ENCODE measurements at regions not wholly inside any gene's neighbourhood (a gene's known extent, or its start where the extent isn't known, plus 50 kb on each side); places are given as distances from the start of the nearest gene placed in this dataset.

DNA sequence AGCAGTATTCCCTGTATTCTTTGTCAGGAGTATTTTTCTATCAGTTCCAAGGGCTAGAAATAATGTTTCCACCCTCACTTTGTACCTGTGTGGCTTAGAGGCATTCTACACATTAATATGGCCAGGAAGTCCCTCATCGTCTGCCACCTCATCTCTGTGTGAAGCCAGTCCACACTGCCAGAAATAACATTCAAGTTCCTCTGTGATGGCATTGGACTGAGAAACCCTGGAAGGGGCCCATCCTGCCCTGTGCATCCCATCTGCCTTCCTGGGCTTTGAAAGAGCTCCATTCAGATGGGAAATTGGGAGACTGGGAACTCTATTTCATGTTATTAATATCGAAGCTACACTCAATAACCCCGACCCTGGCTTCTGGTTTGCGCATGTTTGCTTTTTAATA lies 497.2 kb upstream of the CDH5 start:
- FAIRE-seq (no peak), DNase-seq (ENCODE audit: low spot score) (no peak)

DNA sequence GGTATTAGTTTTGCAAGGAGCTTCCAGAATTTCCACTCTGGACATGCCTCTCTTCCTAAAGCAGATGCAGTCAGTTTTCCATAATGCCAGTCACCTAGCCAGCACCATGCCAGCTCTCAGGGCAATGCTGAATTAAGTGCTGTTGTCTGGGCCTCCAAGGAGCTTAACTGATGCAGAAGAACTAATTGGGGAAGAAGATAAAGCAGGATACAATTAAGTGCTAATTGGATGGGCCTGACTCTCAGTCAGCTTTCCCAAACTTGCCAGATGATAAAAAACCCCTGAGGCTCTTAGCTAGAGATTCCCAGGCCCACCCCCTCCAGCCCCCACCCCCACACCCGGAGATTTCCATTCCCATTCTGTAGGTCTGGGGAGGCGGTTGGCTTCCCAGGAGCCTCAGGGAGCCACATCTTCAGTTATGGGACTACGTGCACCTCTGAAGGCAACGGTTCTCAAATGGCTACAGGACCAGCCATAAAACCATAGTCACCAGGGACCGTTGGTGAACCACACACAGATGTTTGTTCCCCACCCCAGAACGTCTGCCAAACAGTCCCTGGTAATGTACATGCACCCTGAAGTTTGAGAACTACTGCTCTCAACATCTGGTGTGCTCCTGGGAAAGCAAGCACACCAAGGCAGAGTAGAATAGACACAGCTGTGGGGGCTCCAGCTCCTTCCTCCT lies 499.1 kb upstream of the CDH5 start:
- no peak for DNase-seq (ENCODE audit: low spot score)
- no peak for FAIRE-seq

DNA sequence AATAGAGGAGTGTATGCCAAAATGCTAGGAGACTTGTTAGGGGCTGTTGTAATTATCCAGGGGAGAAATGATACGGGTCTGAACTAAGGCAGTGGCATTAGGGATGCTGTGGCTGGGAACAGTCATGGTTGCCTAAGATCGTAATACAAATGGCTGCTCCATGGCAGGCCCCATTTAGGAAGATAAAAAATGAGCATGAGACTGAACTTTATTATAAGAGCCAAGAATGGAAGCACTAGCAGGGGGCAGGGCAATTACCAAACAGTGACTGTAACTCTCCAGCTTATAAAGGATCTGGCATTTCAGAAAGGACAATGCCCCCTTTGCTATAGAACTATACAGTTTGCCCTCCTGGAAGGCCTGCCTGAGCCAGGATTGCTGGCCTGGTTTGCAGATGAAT lies 503.3 kb upstream of the CDH5 start:
- no peak for FAIRE-seq
- no peak for DNase-seq (ENCODE audit: low spot score)

DNA sequence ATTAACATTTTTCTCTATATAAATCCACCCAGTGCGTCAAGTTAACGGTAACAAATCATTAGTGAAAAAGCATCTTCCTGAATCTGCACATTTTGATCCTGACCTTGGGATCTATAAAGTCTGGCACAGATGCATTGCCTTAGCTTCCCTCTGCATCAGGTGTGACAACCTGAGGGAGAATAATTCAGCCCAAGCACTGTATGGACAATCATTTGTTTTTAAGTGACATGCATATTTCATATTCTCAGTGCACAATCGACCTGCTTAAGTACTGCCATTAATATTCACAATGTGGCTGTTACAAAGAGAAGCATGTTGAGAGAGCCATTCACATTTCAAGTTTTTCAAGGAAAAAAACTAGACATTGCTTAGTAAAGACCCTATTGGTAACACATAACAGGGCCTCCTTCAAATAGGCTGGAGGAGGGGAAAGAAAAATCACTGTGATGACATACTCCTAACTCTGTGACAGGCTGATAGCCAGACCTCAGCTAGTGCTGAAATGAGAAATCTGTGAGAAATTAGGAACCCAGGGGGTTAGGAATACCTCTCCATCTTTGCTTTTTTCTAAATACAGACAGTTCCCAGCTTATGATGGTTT lies 505.3 kb upstream of the CDH5 start:
- FAIRE-seq, result no peak
- no peak for DNase-seq (ENCODE audit: low spot score)

DNA sequence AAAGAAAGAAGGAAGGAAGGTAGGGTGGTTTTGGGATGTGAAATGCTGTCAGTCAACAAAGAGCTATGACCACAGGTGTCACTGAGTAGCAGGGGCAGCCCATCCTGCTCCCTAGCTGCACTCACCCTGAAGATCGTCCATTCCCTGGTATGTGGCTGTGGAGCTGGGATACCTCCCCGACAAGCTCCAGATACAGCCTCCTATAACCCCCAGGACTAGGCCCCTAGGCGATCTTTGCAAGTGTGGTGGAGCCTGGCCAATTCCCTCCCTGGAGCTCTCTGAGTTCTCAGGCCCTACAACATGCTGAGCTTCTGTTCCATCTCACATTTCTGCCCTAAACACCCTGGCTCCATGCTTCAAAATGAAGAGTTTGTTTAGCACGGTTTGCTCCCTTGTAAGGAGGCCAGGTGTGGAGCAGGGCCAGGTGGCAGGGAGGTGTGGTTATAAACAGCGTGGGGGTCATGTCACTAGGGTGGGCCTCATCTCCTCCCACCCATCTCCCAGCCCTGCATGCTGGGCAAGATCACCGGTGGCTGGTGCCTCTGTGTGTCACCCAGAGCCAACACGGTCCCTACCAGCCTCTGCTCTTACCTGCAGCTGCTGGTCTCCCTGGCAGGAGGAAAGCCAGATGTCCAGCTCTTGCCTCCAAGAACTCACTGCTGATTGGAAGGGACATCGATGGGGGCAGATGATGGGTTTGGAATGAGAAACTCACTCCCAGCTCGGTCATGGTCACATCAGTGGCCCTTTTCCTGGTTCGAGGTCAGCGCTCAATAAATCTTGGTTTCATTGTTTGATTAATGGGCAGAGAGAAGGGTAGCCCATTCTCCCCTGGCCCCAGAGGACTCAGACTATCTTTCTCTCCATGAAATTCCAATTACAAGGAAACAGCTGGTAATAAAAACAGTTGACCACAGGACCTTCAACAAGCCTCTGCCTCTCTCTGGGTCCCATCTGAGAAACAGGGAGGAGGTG lies 511.0 kb upstream of the CDH5 start:
- DNase-seq (ENCODE audit: low spot score) (no peak), FAIRE-seq (no peak)

DNA sequence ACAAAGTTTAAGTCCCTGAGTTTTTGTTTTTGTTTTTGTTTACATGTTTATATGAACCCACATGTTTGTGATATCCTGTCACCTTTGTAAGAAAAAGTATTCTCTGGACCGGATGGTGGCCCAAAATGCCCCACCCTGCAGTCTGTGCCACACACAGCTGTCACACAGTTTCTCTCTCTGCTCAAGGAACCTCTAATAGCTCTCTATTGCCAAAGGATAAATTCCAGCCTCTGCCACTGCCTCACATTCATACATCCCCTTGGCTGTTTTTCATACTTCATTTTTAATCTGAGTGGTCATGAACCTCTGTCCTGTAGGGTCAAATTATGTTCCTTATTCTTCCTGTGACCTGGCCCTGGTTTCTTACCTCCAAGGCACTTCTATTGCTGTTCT lies 520.3 kb upstream of the CDH5 start:
- FAIRE-seq (no peak), DNase-seq (ENCODE audit: low spot score) (peak; percentile 12)

DNA sequence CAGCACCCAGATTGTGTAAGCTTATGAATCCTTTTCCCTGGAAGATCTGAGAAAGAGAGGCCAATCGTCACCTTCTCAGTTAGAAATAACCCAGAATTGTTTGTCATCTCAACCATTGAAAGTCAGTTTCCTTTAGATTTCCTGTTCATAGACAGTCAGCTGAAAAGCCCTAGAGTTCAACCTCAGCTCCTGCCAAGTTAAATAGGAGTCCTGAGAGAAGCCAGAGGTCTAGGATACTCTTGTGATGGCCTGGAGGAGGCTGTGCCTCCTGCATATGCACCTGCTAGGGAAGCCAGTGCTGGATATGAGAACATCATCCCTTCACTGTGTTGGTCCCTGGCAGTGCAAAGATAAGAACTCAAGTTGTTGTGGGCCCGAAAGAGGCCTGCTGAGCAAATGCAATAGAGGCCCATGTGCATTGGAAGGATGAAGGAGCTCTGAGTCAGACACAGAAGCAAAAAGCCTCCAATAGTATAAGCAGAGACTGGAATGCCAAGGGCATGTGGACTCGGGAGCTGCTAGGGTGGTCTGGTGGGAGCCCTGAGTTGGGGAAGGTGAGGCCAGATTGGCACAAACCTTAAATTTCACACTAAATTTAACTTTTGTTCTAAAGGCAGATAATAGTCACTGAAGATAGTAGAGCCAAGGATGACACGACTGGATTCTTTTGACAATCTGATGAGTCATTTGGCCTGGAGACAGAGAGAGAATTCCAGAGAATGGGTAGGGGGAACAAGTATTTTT lies 520.9 kb upstream of the CDH5 start:
- FAIRE-seq (no peak), DNase-seq (ENCODE audit: low spot score) (peak; percentile 19)

DNA sequence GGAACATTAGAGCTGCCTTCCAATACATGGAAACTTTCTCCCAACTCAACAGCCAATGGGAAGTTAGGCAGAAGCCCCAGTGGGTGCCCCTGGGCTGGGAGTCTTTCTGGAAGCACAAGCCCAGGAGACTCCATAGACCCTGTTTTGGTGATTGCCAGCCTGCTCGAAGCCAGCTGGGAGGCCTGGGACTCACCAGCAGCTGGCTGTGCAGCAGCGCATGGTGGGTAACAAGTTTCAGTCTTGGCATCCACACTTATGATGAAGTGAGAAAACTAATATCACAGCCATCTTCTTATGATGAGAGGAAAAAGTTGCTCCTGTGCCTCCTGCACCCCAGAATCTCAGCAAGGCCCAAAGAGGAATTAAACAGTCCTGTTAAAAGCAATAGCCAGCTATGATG lies 522.5 kb upstream of the CDH5 start:
- FAIRE-seq (no peak), DNase-seq (ENCODE audit: low spot score) (no peak)

DNA sequence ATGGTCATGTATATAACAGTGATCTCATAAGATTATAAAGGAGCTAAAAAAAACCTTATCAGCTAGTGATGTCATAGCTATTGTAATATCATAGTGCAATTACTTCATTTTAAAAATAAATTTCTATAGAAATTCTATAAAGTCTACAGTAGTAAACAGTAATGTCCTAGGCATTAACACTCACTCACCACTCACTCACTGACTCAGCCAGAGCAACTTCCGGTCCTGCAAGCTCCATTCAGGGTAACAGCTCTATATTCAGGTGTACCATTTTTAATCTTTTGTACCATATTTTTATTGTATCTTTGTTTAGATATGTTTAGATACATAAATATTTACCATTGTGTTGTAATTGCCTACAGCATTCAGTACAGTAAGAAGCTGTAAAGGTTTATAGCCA lies 524.4 kb upstream of the CDH5 start:
- FAIRE-seq, result no peak
- no peak for DNase-seq (ENCODE audit: low spot score)

DNA sequence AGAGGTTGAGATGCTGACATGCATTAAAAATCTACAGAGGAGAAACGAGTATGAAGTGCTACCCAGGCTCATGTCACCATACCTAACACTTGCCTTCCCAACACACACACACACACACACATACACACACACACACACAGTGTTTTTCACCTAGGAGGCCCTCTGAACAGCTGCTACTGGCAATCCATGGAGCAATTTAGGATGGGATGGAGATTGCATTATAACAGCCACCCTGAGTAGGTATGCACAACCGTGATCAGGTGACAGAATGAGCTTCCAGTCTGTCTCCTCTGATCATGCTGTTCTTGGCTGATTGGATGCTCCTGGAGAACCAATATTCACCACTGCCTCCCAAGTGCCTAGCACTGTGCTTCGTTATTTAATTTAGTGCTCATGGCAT lies 528.5 kb upstream of the CDH5 start:
- no peak for DNase-seq (ENCODE audit: low spot score)
- FAIRE-seq, result no peak

DNA sequence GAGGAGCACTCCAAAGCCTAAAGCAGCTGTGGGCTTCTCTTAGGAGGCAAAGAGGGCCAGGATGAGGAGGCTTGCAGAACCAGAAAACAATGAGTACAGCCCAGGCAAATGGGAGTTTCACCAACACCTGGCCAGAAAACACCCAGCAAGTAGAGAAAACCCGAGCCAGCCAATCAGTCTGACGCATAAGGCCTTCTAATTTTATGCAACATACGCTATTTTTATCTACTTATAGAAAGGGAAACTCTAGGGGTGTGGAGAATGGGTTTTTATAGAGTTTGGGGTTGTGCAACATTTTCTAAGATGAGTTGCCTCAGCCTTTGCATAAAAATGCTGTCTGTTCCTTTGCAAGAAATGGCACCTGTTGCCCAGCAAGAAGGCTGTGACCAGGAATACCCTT lies 529.0 kb upstream of the CDH5 start:
- DNase-seq (ENCODE audit: low spot score), result no peak
- no peak for FAIRE-seq

DNA sequence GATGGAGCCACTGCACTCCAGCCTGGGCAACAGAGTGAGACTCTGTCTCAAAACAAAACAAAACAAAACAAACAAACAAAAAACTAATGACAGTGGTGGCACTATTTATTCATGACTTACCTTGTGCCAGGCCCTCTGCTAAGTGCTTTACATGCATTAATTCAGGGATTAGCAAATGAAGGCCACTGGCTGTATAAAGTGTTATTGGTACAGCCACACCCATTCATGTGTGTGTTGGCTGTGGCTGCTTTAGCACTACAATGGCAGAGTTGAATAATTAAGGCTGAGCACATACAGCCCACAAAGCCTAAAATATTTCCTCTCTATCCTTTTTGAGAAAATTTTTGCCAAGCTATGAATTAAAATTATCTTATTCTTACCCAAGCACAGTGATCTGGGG lies 531.8 kb upstream of the CDH5 start:
- DNase-seq (ENCODE audit: low spot score), result no peak
- no peak for FAIRE-seq

DNA sequence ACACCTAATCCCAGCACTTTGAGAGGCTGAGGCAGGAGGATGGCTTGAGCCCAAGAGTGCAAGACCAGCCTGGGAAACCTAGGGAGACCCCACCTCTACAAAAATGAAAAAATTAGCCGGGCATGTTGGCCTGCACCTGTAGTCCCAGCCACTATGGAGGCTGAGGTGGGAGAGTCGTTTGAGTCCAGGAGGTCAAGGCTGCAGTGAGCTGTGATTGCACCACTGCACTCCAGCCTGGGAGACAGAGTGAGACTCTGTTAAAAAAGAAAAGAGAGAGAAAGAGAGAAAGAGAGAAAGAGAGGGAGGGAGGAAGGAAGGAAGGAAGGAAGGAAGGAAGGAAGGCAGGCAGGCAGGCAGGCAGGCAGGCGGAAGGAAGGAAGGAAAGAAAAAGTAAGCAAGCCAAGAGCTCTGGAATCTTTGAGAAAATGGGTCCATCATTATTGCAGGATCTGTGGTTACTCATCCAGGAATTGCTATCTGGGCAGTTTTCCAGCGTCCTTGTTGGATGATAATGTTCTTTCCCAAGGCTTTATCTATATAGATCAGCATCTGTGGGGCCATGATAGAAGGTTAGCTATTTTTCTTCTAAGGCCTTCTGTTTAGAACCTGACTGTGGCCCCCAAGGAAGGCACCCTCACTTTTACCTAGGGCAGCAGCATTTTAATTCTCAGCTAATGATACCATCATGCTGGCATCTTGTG lies 533.2 kb upstream of the CDH5 start:
- DNase-seq (ENCODE audit: low spot score) (peak; percentile 35), FAIRE-seq (no peak)

DNA sequence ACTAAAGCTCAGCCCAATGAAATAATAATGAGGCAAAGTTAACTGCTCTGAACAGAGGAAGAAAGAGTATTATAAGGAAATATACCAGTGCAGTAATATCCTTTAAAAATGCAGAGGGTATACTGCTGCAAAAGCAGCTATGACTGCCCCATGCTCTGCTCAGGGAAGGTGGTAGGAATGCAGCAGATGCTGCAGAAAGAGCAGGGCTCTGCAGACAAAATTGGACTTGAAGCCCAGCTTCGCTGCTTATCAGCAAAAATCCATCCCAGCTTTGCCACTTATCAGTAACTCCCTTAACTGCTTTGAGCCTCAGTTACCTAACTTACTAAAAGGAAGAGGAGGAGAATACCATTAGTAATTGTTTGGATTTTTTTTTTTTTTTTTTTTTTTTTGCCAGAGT lies 533.8 kb upstream of the CDH5 start:
- no peak for FAIRE-seq
- no peak for DNase-seq (ENCODE audit: low spot score)

DNA sequence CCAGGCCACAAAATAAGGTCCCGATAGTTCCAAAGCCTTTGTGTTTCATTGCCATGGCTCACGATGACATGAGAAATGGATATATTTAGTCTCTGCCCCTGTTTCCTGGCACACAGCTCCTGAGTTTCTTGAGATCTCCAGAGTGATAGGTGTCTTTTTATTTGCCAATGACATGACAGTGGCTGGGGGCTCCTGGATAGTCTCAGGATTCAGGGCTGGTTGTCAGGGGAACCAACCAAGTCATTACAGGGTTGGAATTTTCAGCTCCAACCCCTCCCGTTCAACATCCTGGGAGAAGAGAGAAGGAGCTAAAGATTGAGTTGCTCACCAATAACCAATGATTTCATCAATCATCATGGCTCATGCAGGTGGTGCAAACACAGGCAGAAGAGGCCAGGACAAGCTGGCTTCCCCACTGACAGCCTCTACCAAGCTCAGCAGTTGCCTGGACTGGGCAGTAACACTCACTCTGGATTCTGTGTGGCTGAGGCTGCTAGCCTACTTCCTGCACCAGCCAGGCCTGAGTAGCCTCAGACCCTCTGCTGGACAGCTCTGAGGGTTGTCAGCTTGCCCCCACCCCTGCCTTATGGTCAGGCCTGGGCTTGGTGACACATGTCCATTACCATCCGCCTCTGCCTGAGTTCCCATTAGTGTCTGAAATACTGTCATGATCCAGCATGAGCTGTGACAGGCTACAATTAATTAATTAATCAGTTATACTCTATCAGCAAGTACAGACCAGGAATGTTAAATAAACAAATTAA lies 534.4 kb upstream of the CDH5 start:
- no peak for DNase-seq (ENCODE audit: low spot score)
- FAIRE-seq, result no peak

DNA sequence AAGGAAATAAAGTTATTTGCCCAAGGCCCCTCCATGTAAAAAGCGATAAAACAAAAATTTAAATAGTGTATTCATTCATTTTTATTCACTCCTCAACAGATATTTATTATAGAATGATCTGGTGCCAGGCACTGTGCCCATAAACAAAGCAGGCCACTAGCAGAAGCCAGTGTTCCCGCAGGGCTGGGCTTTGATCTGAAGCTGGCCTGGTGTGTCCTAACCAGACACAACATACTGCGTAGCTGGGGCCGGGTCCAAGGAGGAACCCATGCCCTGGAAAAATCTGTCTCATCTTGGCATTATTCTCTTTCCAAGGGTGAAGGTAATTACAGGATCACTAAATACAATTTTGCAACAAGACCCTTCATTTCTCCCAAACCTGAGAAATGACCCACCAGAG lies 537.4 kb upstream of the CDH5 start:
- DNase-seq (ENCODE audit: low spot score) (no peak), FAIRE-seq (no peak)

DNA sequence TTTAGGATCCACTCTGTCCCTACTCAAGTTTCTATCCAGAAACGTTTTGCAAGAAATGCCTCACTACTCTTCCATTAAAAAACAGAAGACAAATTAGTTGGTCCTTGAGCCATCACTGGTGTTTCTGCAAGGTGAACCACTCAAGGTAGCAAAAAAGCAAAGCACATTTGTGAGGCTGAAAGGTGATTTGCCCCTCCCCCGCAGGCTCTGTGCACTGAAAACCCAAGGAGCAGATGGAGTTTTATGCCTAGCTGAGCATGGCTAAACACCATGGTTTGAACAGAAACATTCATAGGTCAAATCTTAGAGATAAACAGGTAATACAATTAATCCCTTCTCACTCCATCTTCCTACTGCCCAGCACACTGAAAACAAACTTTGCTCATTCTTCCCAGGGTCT lies 538.2 kb upstream of the CDH5 start:
- DNase-seq (ENCODE audit: low spot score) (no peak), FAIRE-seq (no peak)

DNA sequence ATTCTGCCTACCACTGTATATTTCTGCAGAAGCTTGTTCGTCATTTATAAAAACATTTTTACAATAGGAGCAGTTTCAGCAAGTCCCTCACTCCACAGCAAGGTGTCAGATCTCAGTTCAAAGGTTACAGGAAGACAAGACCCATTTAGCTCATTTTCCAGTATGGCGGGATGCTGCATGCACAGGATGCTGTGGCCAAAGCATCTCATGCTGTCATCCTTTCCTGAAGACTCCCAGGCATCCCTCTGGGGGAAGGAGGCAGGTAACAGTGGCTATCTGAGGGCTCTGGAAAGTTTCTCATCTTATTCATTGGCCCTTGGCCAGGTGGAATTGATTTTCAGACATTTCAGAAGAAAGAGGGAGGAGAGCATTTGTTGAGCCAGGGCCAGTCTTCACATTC lies 539.3 kb upstream of the CDH5 start:
- DNase-seq (ENCODE audit: low spot score) (no peak), FAIRE-seq (no peak)

DNA sequence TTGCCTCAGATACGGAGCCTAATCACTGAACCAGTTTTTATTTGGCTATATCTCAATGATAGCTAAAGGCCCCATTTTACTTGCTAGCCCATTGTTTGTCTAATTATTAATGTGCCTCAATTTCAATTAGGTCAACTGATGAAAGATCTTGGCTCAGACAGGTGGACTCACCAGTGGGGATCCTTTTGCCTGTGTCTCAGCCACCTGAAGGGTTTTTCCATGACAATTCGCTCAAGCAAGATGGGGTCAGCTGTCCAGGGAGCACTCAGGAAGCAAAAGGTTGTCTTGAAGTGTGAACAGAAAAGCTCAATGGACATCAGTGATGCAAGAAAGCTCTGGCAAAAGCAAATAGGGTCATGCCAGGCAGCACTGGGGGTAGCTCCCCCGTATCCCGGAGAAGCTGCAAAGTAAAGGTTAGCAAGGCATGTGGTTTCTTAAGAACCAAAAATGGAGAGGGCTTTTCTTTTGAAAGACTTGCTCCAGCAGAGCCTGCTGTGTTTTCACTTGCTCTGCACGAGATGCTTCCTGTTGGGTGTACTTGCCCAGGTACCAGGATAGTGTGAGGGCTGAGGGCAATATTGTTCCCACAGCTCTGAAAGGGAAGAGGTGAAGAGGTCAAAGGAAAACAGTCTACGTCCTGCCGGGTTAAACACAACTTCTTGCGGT lies 541.2 kb upstream of the CDH5 start:
- no peak for DNase-seq (ENCODE audit: low spot score)
- no peak for FAIRE-seq

DNA sequence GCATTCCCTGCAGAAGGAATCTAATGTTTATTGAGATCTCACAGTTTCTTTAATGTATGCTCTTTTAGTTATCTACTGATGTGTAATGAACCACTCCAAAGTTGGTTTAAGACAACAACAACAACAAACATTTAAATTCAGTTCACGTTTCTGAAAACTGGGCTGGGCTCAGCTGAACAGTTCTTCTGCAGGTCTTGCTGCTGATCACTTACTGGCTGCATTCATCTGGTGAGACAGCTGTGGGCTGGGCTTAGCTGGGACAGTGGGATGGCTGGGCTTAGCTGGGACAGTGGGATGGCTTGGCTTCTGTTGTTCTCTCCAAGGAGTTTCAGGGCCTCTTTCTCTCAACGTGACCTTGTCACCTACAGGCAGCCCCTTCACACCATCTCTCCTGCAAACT lies 544.3 kb upstream of the CDH5 start:
- FAIRE-seq (no peak), DNase-seq (ENCODE audit: low spot score) (no peak)

Data from urothelium cell line (cell line).